ENCODE measurements at regions not wholly inside any gene's neighbourhood (a gene's known extent, or its start where the extent isn't known, plus 50 kb on each side); places are given as distances from the start of the nearest gene placed in this dataset.

DNA sequence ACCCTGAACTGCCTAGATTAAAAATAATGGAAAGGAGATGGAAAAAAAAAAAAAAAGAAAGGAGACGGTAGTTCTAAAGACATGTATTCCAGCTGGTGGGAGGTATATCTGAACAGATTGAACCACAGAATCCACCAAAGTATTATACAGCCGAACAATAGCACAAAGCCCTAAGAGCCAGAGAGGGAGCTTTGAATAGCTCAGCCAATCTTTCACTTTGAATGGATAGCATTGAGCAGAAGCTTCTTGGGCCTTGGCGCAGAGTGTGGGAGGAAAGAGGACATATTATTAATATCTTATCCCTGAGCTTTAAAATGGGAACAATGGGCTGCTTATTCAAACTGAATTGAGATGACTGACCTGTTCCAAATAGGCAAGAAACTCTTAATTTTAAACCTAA lies 147.8 kb upstream of the PAQR3 start:
- no peak overlapping the region for H3K4me3 ChIP-seq (ENCODE audit: low read depth, low read length)
- no peak for TF ChIP-seq POLR2A (IDR thresholded peaks at IDR 0.05; ENCODE audit: extremely low read depth, insufficient read length)
- TF ChIP-seq, protein P1, sequence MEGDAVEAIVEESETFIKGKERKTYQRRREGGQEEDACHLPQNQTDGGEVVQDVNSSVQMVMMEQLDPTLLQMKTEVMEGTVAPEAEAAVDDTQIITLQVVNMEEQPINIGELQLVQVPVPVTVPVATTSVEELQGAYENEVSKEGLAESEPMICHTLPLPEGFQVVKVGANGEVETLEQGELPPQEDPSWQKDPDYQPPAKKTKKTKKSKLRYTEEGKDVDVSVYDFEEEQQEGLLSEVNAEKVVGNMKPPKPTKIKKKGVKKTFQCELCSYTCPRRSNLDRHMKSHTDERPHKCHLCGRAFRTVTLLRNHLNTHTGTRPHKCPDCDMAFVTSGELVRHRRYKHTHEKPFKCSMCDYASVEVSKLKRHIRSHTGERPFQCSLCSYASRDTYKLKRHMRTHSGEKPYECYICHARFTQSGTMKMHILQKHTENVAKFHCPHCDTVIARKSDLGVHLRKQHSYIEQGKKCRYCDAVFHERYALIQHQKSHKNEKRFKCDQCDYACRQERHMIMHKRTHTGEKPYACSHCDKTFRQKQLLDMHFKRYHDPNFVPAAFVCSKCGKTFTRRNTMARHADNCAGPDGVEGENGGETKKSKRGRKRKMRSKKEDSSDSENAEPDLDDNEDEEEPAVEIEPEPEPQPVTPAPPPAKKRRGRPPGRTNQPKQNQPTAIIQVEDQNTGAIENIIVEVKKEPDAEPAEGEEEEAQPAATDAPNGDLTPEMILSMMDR (IDR thresholded peaks at IDR 0.05; ENCODE audit: low read depth, low read length) = no peak
- no peak for TF ChIP-seq MYC (IDR thresholded peaks at IDR 0.05; ENCODE audit: low read depth, low read length)
- TF ChIP-seq, protein P2, sequence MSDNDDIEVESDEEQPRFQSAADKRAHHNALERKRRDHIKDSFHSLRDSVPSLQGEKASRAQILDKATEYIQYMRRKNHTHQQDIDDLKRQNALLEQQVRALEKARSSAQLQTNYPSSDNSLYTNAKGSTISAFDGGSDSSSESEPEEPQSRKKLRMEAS (IDR thresholded peaks at IDR 0.05; ENCODE audit: low read depth, low read length) = no peak

DNA sequence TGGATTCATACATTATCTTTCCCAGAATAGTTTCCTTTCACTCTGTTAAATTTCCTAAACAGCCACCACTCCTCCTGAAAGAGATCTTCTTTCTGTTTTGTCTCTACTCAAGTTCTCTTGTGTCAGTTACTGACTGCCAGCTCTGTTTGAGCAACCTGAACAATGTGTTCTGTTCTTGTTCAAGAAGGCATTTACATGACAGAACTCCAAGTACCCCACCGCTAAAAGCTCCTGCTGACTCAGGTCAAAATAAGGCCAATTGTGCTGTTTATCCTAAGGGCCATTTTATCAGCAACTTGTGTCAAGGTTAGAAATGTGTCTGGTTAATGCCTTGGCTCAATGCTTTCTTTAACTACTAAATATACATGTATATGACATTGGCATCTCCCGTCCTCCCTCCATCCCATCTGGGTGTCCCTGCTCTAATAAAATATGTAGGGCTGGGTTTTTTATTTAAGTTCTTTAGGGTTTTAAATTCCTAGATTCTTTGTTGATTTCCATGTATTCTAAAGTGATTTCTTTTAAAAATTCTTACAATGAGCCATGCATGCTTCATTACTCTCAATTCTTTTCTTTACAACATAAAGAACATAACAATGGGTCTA lies 144.3 kb upstream of the PAQR3 start:
- no peak overlapping the region for H3K4me3 ChIP-seq (ENCODE audit: low read depth, low read length)
- TF ChIP-seq MYC (IDR thresholded peaks at IDR 0.05; ENCODE audit: low read depth, low read length) (no peak), POLR2A (IDR thresholded peaks at IDR 0.05; ENCODE audit: extremely low read depth, insufficient read length) (no peak)
- TF ChIP-seq, protein P1 (IDR thresholded peaks at IDR 0.05; ENCODE audit: low read depth, low read length) = no peak
- TF ChIP-seq, protein P2 (IDR thresholded peaks at IDR 0.05; ENCODE audit: low read depth, low read length) = no peak
- no peak for DNase-seq (ENCODE audit: low read depth)

More for the DNA sequence above, 147.8 kb upstream of the PAQR3 start:
- no peak for DNase-seq (ENCODE audit: low read depth)

DNA sequence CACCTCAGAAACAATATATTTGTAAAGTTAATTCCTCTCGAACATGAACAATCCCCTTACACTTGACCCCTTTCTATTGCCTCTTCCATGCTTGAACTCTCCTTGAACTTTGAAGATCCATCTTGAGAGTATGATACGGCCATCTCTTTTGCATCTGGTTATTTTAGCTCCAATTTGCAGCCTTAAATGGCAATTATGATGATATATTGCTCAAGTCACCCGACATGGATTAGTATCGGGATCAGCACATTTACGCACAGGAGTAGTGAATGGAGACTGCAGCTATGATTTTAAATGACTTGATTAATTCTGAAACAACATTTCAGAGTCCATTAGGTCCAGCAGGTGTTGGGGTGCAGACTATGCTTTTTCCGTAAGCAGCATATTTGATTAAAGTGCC lies 143.8 kb upstream of the PAQR3 start:
- no peak for DNase-seq (ENCODE audit: low read depth)
- H3K4me3 ChIP-seq (ENCODE audit: low read depth, low read length) = no peak overlapping the region

DNA sequence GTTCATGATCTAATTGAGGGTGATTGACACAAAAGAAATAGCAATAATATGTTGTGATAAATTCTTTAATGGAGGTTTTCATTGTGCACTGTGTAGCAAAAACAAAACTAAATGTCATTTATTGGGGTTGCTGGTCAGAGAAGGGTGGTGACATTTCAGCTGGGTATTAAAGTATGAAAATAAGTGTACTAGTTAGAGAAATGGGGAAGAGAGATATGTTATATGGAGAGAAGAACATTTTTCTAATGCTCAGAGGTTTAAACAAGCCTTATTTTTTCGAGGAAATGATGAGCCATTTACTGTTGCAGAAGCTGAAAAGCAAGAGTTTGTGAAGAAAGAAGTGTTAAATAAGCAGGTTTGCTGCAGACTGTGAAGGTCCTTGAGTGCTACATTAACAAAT lies 142.7 kb upstream of the PAQR3 start:
- no peak overlapping the region for H3K4me3 ChIP-seq (ENCODE audit: low read depth, low read length)
- TF ChIP-seq POLR2A (IDR thresholded peaks at IDR 0.05; ENCODE audit: extremely low read depth, insufficient read length) (no peak), MYC (IDR thresholded peaks at IDR 0.05; ENCODE audit: low read depth, low read length) (no peak)
- TF ChIP-seq, protein P2 (IDR thresholded peaks at IDR 0.05; ENCODE audit: low read depth, low read length) = no peak
- TF ChIP-seq, protein P1 (IDR thresholded peaks at IDR 0.05; ENCODE audit: low read depth, low read length) = no peak
- no peak for DNase-seq (ENCODE audit: low read depth)

More for the DNA sequence above, 143.8 kb upstream of the PAQR3 start:
- no peak for TF ChIP-seq POLR2A (IDR thresholded peaks at IDR 0.05; ENCODE audit: extremely low read depth, insufficient read length)
- no peak for TF ChIP-seq MYC (IDR thresholded peaks at IDR 0.05; ENCODE audit: low read depth, low read length)
- TF ChIP-seq, protein P2 (IDR thresholded peaks at IDR 0.05; ENCODE audit: low read depth, low read length) = no peak
- TF ChIP-seq, protein P1 (IDR thresholded peaks at IDR 0.05; ENCODE audit: low read depth, low read length) = no peak

DNA sequence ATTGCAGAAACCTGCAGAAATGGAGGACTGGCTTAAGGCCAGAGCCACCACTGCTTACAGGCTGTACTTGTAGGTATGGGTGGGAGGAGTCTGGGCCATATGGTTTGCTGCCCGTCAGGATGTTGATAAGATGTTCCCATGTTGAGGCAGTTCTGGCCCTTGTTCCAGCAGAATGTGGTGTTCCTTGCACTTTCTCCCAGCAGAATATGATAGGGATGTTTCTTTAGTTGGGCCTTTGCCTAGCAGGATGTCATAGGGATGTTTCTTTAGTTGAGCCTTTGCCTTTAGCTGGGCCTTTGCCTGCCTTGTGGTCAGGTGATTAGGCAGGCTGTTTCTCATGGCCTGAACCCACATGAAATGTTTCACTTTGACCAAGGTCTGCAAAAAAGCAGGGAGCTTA lies 139.1 kb upstream of the PAQR3 start:
- H3K4me3 ChIP-seq (ENCODE audit: low read depth, low read length) = no peak overlapping the region
- TF ChIP-seq POLR2A (IDR thresholded peaks at IDR 0.05; ENCODE audit: extremely low read depth, insufficient read length) (no peak), MYC (IDR thresholded peaks at IDR 0.05; ENCODE audit: low read depth, low read length) (no peak)
- TF ChIP-seq, protein P2 (IDR thresholded peaks at IDR 0.05; ENCODE audit: low read depth, low read length) = no peak
- TF ChIP-seq, protein P1 (IDR thresholded peaks at IDR 0.05; ENCODE audit: low read depth, low read length) = no peak
- no peak for DNase-seq (ENCODE audit: low read depth)

Data from NB4 (cell line).